DMS53 treated with DMSO at 0.1 percent for 48 hours (cell line): ENCODE measurements at regions not wholly inside any gene's neighbourhood (a gene's known extent, or its start where the extent isn't known, plus 50 kb on each side); places are given as distances from the start of the nearest gene placed in this dataset.

Source experiments
- DNase-seq: peaks from one replicate; lab custom pipeline; 2025; ENCODE audit not compliant: unreplicated experiment; lab: John Stamatoyannopoulos, UW

DNA sequence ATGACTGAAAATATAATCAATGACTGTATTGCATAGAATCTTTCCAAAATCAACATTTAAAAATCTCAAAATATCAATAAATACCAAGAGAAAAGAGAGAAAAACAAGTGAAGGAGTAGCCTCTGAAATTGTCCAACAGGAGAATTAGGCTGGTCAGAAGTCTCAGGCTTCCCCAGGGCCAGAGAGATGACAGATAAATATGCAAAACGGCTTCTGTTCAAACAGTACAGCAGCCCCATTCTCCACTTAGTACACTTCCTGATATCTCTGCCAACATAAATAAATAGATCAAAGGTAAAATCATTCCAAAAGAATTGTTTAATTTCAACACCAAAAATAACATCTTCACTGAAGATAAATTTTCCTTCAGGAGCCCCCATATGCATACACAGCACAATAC lies 204.7 kb upstream of the GABRA2 start:
- peak; percentile 94 for DNase-seq

DNA sequence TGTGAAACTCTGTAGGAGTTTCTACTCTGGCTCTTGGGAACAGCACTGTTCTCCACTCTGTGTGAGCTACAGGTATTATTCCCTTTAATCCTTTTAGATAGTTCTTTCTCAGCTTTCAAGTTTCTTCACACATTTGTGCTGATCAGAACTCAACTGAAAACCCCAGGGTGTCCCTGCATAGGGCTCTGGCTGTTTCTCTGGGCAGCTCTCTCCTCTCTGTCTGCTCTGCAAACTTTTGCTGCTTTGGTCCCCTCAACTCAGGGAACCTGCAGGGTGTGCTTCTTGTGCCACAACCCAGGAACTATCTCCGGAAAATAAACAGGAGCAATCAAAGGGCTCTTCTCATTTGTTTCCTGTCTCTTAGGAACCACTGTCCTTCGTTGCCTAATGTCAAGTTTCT lies 196.6 kb upstream of the GABRA2 start:
- no peak for DNase-seq

DNA sequence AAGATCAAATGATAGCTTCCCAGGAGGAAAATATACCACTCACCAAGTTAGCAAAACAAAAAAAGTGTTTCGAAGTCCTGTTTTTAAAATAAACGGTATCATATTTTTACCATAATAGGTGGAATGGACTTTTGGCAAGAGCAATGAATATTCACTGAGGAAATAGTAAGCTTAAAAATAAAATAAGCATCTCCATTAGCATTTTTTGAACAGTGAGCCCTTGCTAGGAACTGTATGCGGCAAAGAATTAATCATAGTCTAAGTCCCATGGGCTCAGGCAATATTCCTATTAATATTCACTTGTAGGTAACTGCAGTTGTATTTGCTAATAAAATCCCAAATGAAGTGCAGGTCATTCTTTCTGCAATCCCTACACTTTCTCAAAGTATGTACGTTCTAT lies 191.7 kb upstream of the GABRA2 start:
- no peak for DNase-seq

DNA sequence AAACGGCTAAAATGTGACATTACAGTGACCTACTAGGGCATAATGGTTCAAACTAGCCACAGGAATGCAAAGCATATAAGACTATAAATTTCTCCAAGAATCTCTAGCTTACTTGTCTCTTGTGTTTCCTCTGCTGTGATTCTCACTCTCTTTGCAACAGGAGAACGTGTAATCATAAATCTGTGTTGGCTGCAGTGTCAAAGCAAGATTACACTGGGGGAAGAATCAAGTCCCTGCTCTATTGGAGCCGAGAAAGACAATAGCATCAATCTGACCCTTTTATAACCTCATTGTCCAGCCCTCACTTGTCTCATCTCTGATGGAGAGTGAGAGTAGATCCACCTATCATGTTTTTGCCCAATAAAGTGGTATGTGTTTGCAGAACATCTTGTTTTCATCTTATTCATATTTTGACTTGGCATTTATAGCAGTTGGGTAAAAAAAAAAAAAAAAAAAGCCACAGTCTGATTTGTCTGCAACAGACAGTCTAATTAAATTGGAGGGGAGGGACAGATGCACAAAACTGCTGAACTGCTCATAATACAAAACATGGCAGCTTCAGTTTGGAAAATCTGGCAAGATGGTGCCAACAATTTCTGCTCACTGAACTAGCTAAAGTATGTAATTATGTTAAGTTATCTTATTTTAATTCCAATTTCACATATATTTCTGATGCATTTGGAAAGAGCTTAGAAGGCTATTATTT lies 165.0 kb upstream of the GABRA2 start:
- no peak for DNase-seq

DNA sequence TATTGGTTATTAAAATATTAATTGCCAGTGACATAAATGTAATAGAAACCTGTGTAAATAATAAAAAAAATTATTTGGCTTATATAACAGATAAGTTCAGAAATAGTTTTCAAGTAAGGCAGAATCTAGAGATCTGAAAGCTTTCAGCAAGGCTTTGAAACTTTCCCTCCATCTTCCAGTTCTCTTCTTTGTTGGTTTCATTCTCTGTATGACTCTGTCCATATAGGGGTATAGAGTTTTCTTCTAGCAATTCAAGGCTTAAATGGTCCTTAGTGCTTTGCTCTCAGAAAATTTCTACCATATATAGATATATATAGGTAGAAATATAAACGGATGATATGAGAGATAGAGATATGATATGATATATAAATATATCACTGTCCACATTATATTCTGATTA lies 160.5 kb upstream of the GABRA2 start:
- DNase-seq = no peak

DNA sequence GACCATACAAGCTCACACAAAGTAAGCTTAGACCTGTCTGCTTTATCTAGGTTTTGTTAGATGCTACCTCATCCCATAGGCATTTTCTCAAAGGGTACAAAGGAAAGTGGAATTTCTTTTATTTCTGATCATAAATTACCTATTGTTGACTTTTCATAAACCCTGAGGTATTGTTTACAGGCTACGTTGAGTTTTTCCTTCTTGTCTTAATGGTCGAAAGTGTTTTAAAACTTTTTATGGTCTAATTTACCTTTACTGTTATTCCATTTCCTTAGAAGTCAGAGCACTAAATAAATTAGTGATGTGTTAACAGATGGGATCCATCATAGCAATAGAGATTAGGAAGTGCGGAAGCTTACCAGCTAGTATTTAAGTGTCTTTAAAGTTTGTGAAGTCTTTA lies 159.2 kb upstream of the GABRA2 start:
- no peak for DNase-seq

DNA sequence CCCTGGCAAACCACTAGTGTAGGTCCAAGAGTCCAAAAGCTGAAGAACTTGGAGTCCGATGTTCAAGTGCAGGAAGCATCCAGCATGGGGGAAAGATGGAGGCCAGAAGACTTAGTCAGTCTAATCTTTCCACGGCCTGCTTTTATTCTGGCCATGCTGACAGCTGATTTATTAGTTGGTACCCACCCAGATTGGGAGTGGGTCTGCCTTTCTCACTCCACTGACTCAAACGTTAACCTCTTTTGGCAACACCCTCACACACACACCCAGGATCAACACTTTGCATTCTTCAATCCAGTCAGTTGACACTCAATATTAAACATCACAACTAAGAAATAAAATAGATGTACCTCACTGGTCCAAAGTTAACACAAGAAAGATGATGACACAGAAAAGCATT lies 134.8 kb upstream of the GABRA2 start:
- DNase-seq = no peak

DNA sequence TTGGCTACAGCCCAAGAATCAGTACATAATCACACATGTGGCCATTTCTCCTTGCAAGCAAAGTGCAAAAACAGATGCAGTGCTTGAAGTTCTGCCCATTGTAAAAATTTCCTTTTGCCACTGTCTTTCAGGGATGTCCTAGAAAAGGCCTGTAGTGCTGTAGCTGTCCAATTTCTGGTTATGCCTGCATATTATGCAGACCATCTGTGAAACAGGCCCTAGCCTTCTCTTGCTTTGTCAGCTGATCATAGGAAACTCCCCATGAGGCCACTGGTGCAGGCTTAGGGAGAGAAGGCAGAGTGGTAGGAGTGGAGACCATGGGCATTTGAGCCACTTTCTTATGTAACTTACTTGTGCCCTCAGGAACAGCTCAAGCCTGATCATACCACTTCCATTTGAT lies 130.4 kb upstream of the GABRA2 start:
- DNase-seq = no peak

DNA sequence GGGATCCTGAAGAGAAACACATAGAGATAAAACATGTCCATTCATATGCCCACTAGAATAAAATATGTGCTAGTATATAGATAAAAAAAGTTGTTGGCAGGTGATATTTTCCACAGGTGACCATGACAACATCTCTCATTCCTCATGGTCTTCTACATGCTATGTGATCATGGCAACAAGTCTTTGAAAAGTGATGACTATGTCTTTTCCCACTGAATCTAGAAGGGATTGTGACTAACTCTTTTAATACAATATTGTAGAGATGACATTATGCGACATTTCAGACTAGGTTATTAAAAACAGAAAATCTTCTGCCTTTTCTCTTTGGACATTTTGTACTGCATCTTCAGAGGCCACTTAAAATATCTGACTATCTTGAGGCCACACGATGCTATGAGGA lies 126.0 kb upstream of the GABRA2 start:
- no peak for DNase-seq

DNA sequence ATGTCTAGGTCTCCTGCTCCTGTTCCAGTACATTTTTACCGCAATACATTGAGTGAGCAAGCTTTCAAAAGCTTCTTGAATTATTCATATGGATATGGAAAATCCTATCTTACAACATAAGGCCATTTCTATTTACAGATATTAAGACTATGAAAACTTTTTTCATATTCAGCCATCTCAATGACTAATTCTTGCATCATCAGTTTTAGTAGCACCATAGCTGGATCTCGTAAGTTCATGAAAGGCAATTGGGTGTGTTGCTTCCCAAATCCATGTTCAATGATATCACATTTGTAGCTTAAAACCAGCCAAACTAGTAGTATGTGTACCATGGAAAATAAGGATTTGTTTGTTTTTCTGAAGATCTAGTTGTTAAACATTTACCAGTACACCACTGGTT lies 118.3 kb upstream of the GABRA2 start:
- DNase-seq = peak; percentile 59

DNA sequence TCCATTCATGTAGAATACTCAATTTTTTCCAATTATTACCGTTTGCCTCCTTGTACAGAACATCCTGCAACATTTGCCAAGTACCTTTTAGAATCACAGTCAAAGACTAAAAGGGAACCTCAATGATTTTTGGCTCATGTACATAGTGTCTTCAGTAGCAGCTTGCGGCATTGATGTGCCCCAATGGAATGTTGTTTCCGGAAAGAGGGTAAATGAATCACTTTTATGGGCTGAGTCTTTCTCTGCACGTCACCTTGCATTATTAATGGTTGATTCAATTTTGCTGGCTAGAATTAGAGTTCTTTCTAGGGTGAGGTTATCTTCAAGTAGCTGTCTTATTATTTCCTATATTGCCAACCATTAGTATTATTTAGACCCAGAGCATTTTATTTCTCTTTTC lies 116.9 kb upstream of the GABRA2 start:
- DNase-seq = no peak

DNA sequence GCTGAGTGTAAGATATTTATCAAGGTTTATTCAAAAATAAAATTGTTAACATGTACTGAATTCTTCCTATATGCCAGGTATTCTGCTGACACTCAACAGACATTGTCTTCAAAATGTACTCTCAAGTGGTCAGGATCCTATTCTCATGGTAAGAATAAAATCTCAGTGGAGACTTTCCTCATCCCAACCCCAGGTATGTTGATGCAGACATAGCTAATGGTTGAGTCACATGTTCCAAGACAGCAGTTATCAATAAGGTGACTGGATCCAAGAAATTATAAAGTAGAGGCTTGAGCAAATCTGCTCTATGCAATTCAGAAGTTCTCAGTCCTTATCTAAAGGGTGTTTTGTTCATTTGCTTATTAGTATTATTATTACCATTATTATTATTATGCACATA lies 115.2 kb upstream of the GABRA2 start:
- no peak for DNase-seq

DNA sequence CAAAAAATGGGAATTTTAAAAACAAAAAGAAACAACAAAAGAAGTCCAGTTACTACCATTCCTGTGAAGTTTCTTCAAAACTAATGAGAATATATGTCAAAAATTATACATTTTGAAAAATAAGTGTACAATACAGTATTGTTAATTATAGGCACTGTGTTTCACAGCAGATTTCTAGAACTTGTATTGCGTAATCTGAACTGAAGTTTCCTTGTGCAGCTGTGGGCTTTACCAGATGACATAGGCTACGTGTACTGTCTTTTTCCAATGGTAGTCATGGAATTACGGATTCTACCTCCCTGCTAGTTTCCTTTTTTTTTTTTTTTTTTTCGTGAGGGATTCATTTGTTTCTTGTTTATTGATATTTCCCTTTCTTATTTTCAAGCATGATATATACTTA lies 113.8 kb upstream of the GABRA2 start:
- no peak for DNase-seq

DNA sequence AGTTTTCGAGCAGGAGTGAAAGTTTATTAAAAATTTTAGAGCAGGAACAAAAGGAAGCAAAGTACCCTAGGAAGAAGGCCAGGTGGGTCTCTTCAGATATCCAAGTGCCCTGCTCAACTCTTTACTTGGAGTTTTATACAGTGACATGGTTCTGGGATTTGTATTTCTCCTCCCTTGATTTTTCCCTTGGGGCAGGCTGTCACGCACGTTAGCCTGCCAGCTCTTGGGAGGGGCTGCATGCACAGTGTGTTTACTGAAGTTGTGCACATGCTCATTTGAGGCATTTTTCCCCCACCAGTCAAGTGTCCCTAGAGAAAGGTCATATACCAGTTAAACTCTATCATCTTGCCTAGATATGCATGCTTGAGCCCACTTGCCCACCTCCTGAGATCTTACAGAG lies 102.5 kb upstream of the GABRA2 start:
- DNase-seq = no peak

DNA sequence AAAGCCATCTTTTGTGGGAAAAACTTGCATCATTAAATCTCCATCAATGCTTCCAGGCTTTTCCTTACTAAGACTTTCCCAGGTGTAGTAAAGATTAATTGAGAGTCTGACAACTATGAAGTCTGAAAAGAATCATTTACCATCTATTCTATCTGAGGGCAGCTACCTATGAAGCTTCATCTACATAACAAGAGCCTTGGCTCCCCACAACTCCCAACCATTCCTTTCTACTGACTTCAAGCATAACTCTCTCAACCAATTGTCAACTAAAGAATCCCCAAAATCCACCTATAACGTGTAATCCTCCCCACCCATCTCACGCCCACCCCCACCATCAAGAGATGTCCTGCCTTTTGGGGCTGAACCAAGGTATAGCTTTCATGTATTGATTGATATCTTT lies 101.5 kb upstream of the GABRA2 start:
- DNase-seq = no peak

DNA sequence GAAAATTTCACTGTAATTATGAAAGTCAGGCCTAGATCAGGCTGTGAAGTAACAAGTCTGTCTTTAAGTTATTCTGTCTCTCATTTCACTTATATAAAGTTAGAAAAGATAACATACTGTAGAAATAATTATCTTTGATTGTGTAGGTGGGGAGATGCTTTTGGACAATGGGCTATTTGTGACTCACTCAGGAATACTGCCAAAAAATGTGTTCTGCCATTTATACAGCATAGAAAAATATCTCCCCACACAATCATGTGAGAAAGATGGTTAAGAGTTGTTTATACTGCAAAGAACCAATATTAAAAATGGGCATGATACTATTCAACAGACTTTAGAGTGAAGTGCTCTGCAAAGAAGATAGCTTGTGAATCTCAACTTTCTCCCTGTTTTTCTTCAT lies 95.0 kb upstream of the GABRA2 start:
- no peak for DNase-seq

DNA sequence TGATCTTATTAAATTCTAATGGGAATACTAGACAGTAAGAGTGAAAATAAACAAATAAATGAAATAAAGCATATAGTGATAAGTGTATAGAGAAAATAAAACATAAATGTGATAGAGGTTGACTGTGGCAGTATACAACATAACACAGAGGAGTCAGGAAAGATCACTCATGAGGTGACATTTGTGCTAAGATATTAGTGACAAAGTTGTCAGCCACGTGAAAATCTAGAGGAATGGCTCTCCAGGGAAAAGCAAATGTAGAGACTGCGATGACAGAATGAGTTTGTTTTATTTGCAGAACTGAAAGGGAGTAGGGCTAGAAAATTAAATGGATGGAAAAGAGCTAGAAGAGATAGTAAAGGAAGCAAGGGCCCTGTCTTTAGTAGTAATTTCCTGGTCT lies 72.8 kb upstream of the GABRA2 start:
- no peak for DNase-seq

DNA sequence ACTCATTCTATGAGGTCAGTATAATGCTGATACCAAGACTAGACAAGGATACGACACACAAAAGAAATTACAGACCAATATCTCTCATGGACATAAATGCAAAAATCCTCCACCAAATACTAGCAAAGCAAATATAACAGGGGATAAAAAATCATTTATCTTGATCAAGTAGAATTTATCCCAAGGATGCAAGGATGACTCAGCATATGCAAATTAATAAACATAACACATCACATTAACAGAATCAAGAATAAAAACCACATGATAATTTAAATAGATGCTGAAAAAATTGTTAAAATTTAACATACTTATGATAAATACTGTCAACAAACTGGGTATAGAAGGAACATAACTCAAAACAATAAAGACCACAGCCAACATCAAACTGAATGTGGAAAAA lies 69.4 kb upstream of the GABRA2 start:
- no peak for DNase-seq

DNA sequence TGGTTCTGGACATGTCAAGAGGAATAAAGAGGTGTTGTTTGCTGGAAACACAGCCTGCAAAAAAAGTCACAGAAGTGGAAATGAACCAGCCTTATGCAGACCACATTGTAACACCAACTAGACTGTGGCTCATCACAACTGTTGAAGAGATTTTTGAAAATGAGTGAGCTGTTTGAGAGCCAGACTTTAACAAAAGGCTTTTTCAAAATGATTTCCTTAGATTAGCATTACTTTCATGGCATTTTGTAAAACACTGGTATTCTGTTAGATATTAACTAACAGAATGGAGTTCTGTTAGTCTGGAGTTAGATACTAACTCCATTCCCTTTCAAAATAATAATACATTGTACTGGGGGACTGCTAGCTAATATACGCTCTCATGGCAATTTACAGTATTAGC lies 60.6 kb upstream of the GABRA2 start:
- DNase-seq = no peak

DNA sequence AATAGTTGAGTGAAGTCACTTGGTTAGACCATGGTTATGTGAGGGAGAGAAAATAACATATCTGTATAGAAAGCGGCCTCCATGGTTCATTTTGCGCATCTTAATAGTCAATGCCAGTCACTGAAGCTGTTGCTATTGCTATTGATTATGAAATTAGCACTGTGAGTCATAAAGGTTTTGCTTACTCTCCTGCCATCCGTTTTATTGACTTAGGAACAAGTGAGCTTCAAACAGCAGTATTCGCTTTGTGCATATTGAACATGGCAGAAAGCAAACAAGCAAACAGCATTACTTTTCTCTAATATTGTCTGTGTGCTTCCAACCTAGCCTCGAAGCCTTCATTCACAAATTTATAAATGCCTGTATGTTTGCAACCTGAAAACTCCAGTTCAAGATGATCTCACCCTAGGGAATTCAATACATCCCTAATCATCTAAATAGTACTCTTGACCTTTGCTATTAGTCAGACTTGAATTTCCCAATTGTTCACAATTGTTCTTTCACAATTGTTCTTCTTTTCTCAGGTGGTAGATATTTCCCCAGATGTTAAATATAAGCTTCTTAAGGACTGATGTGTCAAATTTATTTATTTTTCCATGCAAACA lies 55.9 kb upstream of the GABRA2 start:
- DNase-seq = peak; percentile 96

DNA sequence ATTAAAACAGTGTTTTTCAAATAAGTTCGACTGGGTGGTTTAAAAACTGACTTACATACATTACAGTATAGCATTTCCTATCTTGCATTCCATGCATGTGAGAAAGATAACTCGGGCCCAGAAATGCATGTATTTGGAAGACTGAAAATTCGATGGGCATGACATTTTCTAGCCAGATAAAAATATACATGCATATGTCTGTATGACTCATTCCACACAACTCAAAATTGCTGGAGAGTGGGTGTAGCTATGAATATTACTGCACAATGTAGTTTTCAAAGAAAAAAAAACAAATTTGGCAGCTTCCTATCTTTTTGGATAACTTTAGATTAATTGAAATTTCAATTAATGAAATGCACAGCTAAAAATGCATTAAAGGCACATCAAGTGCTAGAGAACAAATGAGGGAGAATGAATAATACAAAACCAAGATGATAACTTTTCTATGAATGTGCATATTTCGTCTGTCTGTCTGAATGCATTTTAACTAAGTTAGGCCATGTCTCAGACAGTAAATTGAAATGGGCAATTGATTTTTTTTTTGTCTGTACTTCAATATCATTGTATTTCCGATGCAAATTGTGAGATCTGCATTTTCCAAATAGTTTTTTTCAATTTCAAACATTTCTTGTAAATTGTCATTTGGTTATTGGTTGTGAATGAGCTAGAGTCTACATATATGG lies 54.5 kb upstream of the GABRA2 start:
- DNase-seq = peak; percentile 13

DNA sequence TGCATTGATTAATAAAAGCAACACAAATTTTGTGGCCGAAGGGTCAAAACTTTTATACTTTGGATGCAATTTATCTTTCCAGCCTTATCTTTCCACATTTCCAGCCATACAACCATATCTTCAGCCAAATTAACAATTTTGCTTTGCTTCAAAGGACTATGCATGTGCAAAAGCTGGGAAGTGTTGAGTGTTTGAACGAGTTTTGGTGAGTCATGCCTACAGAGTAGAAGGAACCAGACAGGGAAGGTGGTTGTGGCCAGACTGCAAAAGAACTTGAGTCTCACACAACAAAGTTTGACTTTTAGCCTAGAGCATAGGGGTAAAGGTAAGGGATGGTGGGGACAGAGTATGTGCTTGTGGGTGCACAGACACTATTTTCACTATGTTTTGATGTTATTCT lies 53.0 kb upstream of the GABRA2 start:
- DNase-seq = peak; percentile 86
